ENCODE measurements at regions not wholly inside any gene's neighbourhood (a gene's known extent, or its start where the extent isn't known, plus 50 kb on each side); places are given as distances from the start of the nearest gene placed in this dataset.

DNA sequence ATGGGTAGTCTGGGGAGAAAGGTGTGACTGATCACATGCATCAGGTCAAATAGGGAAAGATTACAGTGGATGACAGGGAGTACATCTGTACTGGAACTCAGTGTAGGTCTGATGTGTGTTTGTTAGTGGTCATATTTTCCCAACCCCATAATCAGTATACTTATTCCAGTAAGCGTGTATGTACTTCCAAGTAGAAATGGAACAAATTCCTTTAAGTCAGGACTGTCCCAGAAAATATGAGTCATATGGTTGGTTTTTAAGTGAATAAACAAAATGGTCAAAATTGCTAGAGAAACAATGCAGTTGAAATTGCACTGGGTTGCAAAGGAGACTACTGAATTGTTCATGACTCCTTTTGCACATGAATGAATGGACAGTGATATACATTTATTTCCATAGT, 118.8 kb upstream of the MYO3A start:
- no peak for TF ChIP-seq POLR2A (IDR thresholded peaks at IDR 0.05)
- TF ChIP-seq, protein P1, sequence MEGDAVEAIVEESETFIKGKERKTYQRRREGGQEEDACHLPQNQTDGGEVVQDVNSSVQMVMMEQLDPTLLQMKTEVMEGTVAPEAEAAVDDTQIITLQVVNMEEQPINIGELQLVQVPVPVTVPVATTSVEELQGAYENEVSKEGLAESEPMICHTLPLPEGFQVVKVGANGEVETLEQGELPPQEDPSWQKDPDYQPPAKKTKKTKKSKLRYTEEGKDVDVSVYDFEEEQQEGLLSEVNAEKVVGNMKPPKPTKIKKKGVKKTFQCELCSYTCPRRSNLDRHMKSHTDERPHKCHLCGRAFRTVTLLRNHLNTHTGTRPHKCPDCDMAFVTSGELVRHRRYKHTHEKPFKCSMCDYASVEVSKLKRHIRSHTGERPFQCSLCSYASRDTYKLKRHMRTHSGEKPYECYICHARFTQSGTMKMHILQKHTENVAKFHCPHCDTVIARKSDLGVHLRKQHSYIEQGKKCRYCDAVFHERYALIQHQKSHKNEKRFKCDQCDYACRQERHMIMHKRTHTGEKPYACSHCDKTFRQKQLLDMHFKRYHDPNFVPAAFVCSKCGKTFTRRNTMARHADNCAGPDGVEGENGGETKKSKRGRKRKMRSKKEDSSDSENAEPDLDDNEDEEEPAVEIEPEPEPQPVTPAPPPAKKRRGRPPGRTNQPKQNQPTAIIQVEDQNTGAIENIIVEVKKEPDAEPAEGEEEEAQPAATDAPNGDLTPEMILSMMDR (IDR thresholded peaks at IDR 0.05): no peak
- no peak for TF ChIP-seq EP300 (IDR thresholded peaks at IDR 0.05)
- no peak for TF ChIP-seq POLR2AphosphoS5 (IDR thresholded peaks at IDR 0.05)
- Histone ChIP-seq H3K27ac (no peak overlapping the region), H3K9me3 (peaks cover 0 to 5% (median 0%) of the 10 kb centered on the region in 4 donors), H3K36me3 (no peaks in the 10 kb centered on the region), H3K4me1 (no peaks in the 10 kb centered on the region), H3K4me3 (no peak overlapping the region), H3K27me3 (no peaks in the 10 kb centered on the region)
- 35 to 87% (median 65%) methylated on average over 1 of the region's 1 CpG for WGBS, 5 donors
- no peak for DNase-seq
- intact Hi-C loops (cut with DNase I; ENCODE audit: low total_unique reads): no loop called here

DNA sequence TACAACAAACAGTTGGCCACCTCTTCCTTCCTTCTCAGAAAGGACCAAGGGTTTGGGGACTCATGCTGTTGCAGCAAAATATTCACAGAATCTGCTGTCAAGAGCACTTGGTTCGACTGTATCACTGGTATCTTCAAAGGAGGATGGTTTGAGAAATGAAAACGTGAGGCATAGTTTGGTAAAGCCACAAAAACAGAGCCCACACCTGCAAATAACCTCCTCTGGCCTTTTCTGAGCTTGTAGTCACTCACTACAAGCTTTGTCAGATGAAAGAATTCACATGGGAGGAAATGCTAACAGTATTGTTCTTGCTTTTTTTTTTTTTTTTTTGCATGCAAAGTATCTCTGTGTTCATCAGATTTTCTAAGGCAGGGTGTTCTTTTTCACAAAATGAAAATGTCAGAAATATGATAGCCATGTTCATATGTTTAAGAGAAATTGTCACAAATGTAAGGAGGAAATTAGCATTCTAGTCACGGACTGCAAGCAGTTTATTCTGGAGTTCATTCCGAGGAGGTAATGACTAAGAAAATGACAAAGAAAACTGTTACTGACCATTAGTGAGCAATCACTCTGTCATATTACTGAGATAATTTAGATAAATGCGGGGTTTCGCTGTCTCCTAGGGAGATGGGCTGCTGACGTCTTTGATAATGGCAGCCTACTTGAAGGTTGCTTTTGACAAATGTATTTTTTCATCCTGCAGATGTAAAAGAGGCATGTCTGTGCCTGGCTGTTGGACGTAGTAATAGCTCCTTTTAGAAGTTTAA, 117.8 kb upstream of the MYO3A start:
- 56 to 71% (median 62%) methylated on average over 8 of the region's 8 CpGs for WGBS, 5 donors
- no peak overlapping the region for H3K4me3 ChIP-seq
- DNase-seq: no peak
- TF ChIP-seq POLR2A (IDR thresholded peaks at IDR 0.05) (no peak), POLR2AphosphoS5 (IDR thresholded peaks at IDR 0.05) (no peak)
- no peaks in the 10 kb centered on the region for H3K27me3 ChIP-seq
- no peaks in the 10 kb centered on the region for H3K36me3 ChIP-seq
- no peak overlapping the region for H3K27ac ChIP-seq
- intact Hi-C loops (cut with DNase I; ENCODE audit: low total_unique reads): no loop called here
- peaks cover 0 to 5% (median 0%) of the 10 kb centered on the region in 4 donors for H3K9me3 ChIP-seq
- H3K4me1 ChIP-seq: no peaks in the 10 kb centered on the region

DNA sequence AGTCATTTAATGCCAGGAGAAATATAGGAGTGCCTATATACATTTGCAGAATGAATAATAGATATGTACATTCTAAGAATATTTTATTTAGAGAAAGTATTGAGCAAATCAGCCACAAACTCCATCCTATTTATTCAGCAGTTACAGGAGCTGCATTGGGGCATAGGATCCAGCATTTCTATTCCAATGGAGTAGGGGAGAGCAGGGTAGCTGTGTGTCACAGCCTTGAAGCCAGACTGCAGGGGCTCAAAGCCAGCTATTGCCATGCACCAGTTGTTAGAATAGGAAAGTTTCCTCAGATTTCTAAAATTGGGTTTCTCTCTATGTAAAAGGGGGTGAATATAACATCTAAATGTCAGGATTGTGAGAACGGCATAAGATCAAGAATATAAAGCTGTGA, 116.8 kb upstream of the MYO3A start:
- intact Hi-C loops (cut with DNase I; ENCODE audit: low total_unique reads): no loop called here
- Histone ChIP-seq H3K4me1 (no peaks in the 10 kb centered on the region), H3K4me3 (no peak overlapping the region), H3K36me3 (no peaks in the 10 kb centered on the region), H3K9me3 (peaks cover 0 to 5% (median 0%) of the 10 kb centered on the region in 4 donors), H3K27ac (no peak overlapping the region), H3K27me3 (no peaks in the 10 kb centered on the region)
- DNase-seq: no peak
- TF ChIP-seq EP300 (IDR thresholded peaks at IDR 0.05) (no peak), POLR2AphosphoS5 (IDR thresholded peaks at IDR 0.05) (no peak), POLR2A (IDR thresholded peaks at IDR 0.05) (no peak)
- TF ChIP-seq, protein P1 (IDR thresholded peaks at IDR 0.05): no peak
- 85 to 94% (median 86%) methylated on average over 1 of the region's 1 CpG for WGBS, 5 donors

DNA sequence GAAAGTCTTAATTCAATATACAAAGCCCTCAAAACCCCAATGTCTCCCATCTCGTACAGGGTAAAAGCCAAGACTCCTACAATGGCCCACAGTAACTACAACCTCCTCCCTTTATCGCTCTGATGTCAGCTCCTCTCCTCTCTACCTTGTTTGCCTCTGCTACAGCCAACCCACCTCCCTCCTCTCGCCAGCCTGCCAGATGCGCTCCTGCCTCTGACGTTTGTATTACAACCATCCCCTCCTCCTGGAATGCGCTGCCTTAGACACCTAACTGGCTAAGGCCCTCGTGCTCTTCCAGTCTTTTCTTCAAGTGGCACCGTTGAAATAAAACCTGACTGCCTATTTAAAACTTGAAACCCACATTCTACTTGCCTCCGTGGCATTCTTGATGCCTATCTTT, 115.3 kb upstream of the MYO3A start:
- intact Hi-C loops (cut with DNase I; ENCODE audit: low total_unique reads): no loop called here
- 32 to 52% (median 43%) methylated on average over 9 of the region's 9 CpGs for WGBS, 5 donors

More for the DNA sequence above, 115.3 kb upstream of the MYO3A start:
- H3K27ac ChIP-seq: no peak overlapping the region
- H3K4me1 ChIP-seq: no peaks in the 10 kb centered on the region
- H3K9me3 ChIP-seq: peaks cover 0 to 5% (median 0%) of the 10 kb centered on the region in 4 donors
- H3K27me3 ChIP-seq: no peaks in the 10 kb centered on the region
- no peak overlapping the region for H3K4me3 ChIP-seq
- no peak for TF ChIP-seq POLR2AphosphoS5 (IDR thresholded peaks at IDR 0.05)
- TF ChIP-seq, protein P1 (IDR thresholded peaks at IDR 0.05): no peak
- TF ChIP-seq POLR2A (IDR thresholded peaks at IDR 0.05): no peak
- TF ChIP-seq EP300 (IDR thresholded peaks at IDR 0.05): no peak
- peak in 1 of 2 donors; percentile 25 for DNase-seq
- no peaks in the 10 kb centered on the region for H3K36me3 ChIP-seq

Measured in stomach (tissue), 8 donors.